HuH-7 (cell line): ENCODE measurements at regions not wholly inside any gene's neighbourhood (a gene's known extent, or its start where the extent isn't known, plus 50 kb on each side); places are given as distances from the start of the nearest gene placed in this dataset.
A peak's percentile ranks its signal among the peaks of the same experiment; 100 is the strongest.
"Not testable (repeated sequence)": the region's sequence is repeated elsewhere in the genome, so short reads cannot be mapped to it uniquely, and the experiment has no call there.

Source experiments
- DNase-seq: peaks from one replicate; pipeline ENCODE4 v3.0.0; 2011; ENCODE audit warnings: low spot score

GRCh38 chr1:213474054-213474453 is 423.0 kb downstream of the RPS6KC1 start:
- no peak for DNase-seq

- DNase-seq, result no peak
These were observed 430.4 kb downstream of the RPS6KC1 start for GRCh38 chr1:213481395-213481794.

GRCh38 chr1:213484333-213484732 is 433.3 kb downstream of the RPS6KC1 start:
- no peak for DNase-seq

- no peak for DNase-seq
These were observed 433.7 kb downstream of the RPS6KC1 start for GRCh38 chr1:213484758-213485157.

DNA sequence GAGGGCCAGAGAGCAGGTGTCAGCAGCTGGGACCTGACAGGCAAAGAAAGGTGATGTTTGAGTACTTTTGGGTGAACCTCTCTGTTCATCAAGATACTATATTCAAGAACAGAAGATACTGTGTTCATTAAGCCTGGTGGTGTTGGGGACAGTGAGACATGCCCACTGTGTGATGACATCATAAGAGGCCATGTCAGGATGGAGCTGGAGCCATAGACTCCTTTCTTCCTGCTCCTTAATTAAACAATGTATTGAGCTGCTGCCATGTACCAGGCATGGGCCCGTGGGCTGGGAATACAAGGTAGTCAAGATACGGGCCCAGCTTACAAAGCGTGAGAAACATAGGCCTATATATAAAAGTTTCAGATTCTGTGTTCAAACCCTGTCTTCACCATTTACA is 435.4 kb downstream of the RPS6KC1 start:
- no peak for DNase-seq

DNA sequence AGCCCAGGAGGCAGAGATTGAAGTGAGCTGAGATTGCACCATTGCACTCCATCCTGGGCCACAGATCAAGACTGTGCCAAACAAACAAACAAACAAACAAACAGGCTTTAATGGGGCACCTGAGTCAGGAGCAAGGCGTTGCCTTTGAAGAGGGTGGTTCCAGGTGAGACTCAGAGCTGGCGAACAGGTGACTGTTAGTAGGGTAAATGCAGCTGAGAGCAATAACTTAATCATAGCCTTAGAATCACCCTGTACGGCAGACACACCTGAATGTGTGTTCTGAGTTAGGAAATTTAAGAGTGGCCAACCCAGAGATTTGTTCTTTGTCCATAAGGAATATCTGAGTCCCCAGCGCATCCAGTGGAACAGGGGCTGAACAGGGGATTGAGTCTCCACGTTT is 440.4 kb downstream of the RPS6KC1 start:
- no peak for DNase-seq

DNA sequence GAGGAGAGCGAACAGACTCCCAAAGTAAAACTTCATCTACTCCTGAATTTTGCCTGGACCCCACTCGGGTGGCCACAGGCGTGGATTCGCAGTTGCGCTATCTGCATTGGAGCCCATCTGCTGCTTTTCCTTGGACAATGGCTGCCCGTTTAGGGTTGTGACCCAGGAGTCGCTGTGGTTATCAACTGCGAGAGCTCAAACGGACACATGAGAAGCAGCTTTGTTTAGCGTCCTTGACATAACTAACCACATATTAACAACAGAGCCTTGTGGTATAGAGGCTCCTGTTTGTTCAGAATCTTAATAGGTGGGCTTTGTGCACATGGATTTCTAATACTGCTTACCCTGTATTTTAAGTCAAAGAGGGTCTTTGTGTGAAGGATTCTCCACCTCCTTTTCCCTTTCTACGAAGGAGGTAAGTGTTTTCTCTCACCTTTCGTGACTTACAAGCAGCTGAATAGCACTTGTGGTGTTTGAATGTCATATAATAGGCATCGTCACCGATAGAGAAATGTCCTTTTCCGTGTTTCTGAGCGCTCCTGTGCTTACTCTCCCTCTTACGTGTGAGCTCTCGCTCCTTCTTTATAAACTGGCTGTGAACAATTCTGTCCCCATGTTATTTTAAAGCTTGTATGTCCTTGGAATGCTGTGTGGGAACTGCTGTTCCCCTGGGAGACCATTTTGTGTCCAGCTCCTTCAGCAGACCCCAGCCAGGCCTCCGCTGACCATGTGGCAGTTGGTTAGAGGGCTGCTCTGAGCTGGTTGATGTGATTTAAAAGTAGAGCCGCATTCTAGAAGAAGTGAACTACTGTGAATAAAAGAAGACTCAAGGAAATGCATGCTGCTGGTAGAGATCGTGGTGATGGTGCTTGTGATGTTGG is 441.4 kb downstream of the RPS6KC1 start:
- DNase-seq, result peak; percentile 37

GRCh38 chr1:213499444-213499843 is 448.4 kb downstream of the RPS6KC1 start:
- DNase-seq, result no peak

DNA sequence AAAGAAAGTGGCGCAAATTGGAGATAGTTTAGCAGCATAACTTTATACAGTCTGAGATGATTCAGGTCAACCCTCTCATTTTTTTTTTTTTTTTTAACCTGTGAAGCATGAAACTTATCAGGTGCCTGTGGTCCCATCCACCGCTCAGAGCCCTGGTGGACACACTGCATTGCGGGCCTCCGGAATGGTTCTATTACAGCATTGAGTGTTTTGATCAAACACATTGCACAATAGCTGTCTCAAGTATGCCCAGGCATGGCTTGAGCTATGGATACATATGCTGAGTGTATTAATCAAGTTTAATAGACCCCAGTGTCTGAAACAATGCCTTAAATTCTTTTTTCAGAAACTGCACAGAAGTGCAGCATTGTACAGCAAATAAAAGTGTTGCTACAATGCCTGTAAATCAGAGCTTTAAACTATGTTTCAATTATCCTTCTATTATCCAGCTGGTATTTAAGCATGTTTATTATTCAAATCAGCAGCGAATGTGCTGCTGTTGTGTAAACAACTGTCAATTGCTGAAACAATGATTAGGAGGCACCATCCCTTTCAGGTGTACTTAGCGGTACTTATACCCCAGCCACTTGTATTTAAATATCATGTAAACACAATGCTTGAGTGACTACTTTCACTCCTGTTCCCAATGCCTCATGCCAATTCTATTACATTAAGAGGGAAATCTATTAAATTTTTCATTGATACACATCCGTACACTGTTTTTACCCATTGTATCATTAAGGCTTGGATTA is 456.6 kb downstream of the RPS6KC1 start:
- no peak for DNase-seq

DNA sequence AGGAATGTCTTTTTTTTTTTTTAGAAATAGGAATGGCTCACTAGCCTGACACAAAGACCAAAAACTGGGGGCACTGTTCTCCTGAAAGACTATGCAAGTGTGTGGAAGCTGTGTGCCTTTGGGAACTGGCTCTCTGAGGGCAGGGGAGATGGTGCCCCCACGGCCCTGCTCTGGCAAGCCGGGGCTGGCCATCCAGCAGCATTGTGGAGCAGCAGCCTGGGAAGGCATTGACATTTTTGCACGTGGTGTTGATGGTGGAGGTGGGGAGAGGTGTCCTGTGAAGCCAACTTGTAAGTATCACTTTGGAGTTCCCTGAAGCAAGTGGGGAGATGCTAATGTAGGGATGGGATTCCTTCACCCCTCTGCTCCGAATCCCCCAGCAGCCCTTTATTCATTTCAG is 460.1 kb downstream of the RPS6KC1 start:
- no peak for DNase-seq

DNA sequence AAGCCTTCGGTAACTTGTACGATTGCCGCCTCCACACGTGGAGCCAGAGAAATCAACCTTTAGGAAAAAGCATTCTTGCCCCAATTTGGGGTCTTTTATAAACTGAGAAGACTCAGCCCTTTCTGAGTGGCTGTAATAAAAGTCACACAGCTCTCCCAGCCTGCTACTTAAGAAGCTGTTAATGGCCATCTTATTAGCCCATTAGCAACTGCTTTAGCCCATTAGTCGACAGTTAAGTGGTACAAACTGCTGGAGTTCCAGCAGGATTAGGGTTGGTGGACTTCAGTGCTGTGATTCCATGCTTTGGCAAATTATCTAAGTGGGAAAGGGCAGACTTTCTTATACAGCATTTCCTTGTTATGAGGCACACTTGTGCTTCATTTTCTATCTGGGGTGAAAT is 461.3 kb downstream of the RPS6KC1 start:
- no peak for DNase-seq

- no peak for DNase-seq
These were observed 462.0 kb downstream of the RPS6KC1 start for GRCh38 chr1:213513006-213513405.

- not testable (repeated sequence) for DNase-seq
These were observed 463.6 kb downstream of the RPS6KC1 start for GRCh38 chr1:213514408-213515179.

GRCh38 chr1:213519098-213519497 is 468.1 kb downstream of the RPS6KC1 start:
- no peak for DNase-seq

- no peak for DNase-seq
These were observed 466.6 kb upstream of the PROX1 start for GRCh38 chr1:213521206-213521605.

GRCh38 chr1:213523781-213524398 is 463.9 kb upstream of the PROX1 start:
- no peak for DNase-seq

DNA sequence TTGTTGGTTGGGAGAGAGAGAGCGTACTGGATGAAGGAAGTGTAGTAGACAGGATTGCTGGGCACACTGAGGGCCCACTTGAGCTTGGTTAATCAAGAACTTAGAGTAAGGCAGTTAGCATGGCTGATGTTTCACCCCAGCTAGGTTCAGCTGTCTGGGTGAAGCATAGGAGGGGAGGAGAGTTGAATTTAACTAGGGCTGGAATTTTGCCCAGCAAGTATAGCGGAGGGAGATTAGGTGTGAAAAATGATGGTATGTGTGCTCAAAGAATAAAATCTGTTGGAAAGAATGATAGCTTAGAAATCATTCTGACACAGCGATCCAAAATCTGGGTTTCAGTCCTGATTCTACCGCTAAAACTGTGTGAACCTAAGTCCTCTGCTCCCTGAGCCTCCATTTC is 461.5 kb upstream of the PROX1 start:
- DNase-seq, result no peak

GRCh38 chr1:213530611-213531320 is 457.0 kb upstream of the PROX1 start:
- DNase-seq, result no peak

- DNase-seq, result no peak
These were observed 456.1 kb upstream of the PROX1 start for GRCh38 chr1:213531369-213532310.

GRCh38 chr1:213533125-213533524 is 454.6 kb upstream of the PROX1 start:
- DNase-seq, result no peak
